HG03439 (cell line): ENCODE measurements at regions not wholly inside any gene's neighbourhood (a gene's known extent, or its start where the extent isn't known, plus 50 kb on each side); places are given as distances from the start of the nearest gene placed in this dataset.

Experiments
- ATAC-seq: cut with Tn5 transposase; IDR thresholded peaks from one replicate; pipeline ENCODE4 v1.9.1; 2021; ENCODE audit warnings: mild to moderate bottlenecking, moderate library complexity; ENCODE audit not compliant: unreplicated experiment

DNA sequence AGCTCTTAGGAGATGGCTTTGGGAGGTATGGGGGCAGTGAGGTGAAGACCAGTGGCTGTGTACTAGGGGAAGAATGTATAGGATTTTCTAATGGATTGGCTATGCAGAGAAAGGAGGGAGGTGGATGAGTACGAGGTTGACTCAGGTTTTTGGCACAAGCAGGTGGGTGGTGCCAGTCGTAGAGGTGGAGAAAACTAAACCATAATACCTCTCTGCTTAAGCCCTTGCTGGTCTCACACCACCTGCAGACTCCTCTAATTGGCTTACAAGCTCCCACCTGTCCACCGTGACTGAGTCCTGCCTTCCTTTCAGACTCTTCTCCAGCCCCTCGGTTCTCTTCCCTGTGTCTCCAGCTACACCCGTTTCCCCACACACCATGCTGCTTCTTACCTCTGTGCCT, 521.7 kb upstream of the CLINT1 start:
- no peak for ATAC-seq

DNA sequence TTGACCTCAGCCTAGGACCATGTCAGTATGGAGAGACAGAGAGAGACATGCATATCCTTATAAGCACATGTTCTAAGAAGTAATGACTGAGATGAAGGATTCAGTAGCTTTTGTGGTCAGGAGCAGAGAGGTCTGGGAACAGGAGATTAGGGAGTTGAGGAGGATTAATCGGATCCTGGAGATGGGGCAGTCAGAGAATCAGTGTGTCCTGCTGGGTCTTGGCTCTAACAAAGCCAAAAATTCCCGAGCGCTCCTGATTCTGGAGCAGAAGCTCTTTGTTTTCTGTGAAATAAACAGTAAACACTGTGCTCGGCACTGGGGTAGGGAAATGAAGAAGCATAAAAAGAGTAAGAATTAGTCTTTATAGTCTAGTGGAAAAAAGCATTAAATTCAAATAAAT, 520.0 kb upstream of the CLINT1 start:
- ATAC-seq: no peak

DNA sequence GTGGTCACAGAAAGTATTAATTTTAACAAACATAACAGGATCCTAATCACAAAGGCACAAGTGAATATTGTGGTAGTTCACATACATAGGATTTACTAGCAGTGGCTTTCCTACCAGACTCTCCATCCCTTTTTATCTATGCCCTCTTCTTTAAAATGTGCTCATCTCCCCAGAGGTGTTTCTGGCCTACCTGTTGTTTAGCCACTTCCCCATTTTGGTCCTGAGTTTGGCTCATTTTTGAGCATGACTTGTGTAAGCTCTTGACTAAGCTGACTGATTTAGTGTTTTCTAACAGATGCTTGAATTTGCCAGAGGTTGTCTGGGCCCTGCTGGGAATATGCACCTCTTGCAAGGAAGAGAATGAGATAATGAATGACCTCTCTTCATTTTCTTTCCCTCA, 517.7 kb upstream of the CLINT1 start:
- no peak for ATAC-seq

DNA sequence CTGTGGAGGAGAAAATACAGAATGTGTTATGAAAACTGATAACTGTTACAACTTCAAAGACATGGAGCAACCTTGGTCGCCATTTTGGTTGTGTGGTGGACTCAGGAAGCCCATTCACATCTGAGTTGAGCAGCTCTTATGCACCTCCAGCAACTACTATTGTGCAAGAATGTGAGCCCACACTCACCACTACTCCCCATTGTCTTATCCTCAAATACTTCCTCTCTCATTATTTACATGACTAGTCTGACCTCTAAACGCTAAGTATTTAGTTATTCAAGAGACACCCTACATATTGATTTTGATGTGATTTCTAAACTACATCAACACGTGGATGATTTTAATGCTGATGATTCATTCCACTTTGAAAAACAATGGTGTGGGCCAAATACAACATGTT, 516.6 kb upstream of the CLINT1 start:
- no peak for ATAC-seq

DNA sequence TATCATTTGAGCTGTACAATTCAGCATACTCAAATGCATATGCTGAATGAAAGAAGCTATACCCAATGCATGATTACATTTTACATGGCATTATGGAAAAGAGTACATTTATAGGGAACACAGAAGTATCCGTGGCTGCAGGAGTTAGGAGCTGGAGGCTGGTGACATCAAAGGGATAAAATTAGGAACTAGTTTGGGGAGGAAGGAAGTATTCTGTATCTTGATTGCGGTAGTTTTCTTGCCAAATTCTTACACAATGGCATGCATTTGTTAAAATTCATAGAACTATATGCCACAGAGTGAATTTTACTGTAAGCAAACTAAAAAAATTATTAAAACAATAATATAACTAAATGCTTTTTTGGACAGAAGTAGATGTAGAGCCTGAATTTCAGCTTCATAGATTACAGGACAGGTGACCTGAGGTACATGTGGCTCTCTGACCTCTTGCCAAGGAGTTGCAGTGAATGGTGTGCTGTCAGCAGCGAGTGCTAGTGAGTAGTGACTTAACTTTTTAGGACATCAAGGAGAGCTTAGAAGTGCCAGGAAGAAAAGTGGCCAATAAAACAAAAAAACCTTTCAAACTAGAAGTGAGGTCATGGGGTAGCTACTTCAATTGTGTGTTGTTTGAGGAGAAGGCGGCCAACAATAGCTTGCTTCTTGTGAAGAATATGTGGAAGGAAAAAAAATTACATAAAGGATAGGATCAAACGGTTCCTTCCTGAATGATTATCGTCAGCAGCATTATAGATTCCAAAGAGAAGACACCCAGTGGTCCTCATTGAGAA, 514.9 kb upstream of the CLINT1 start:
- no peak for ATAC-seq

DNA sequence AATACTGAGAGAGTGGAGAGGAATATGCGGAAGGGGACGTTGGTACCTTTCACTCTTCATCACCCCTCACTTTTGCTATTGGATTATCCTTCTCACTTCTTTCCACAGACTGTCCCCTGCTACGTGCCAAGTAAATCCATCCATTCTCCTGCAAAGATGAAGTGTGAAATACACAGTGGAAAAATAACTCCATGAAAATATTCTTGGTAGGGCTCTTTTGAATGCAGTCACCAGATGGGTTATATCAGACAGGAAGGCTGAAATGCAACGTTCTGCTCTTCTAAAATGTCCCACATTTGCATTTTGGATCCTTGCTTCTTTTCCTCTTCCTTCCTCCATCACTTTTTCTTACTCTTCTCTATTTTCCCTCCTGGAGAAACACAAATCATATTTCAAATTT, 510.3 kb upstream of the CLINT1 start:
- no peak for ATAC-seq

DNA sequence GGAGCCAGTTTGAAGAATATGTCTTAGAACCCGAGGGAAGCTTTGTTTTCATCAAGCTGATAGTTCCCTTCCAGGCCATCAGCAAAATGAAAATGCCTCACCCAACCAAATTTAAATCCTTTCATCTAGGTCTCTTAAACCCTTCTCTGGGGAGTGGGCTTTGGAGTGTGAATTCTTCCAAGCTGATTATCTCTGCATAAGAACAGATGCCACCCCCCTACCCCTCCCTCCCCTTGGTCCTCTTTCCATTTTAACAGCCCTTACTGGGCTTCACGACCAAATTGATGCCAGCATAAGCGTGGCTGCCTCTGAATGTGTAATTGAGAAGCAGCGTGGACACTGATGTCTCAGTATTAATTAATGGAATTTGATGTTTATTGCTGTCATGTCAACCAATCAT, 509.7 kb upstream of the CLINT1 start:
- ATAC-seq: no peak

DNA sequence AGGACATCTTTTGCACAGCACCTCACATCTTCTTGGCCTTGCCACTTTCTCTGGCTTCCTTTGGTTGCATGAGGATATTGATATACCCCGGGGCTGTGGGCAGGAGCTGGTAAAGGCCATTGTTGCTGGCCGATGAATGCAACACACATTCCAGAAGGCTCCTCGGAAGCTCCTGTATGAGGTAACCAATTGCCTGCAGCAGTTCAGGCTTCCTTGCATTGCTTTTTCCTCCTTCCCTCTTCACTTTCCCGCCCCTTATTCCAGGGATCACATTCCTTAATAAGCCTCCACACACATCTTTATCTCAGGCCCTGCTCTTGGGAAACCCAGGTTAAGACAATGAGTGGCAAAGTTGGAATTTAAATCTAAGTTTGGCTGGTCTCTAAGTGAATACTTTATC, 505.4 kb upstream of the CLINT1 start:
- no peak for ATAC-seq

DNA sequence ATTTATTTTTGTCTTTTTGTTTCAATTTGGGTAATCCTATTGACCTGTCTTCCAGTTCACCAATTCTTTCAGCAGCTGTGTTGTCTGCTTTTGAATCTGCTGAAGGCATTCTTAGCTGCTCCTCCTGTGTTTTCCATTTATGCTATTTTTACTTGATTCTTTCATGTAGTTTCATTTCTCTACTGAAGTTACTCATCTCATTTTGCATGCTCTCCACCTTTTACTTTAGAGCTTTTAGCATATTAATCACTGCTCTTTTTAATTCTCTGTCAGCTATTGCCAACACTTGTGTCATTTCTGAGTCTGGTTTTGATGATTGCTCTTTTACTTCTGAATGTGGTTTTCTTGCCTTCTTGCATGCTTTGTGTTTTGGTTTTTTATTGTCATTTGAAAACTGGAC, 496.0 kb upstream of the CLINT1 start:
- no peak for ATAC-seq

DNA sequence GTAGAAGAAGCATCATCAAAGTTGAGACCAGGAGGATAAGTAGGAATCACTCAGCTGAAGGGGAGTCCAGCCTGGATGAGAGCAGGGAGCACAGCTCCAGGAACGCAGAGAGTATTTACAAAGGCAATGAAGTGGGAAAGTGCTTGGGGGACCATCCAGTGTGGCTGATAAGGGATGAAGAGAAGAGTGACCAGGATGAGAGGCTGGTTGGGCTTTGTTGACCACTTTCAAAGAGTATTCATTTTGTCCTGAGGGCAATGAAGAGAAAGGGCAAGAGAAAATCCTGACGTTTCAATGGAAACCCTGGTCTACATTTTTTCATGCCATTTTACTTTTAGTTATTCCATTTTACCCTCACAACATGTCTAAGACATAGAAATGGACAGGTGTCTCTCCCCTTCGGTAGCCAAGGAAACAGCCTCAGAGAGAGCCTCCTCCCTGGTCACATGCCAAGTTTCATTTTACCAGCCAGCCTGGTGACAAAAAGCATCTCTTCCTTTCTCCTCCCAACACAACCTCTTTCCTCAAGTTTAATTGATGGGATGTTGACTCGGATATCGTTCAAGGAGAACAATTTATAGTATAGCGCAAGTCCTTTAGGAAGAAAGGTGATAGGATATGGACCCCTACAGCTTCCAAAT, 492.7 kb upstream of the CLINT1 start:
- ATAC-seq: no peak

DNA sequence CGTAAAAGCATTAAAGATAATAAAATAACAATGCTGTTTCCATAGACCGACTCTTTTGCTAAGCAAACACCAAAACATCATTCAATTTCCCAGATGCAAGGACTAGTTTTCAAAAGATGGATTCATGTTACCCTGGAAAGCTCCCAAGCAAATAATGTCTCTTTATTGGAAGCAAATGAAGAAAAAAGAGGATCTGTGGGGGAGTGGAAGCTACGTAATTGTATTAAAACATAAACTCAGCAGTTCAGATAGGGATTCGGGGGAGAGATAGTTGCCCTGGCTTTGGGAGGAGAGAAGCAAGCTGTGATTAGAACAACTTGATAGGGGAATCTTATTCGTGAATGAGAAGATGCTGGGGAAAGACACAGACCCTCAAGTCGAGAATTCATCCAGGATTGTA, 491.0 kb upstream of the CLINT1 start:
- ATAC-seq: no peak

DNA sequence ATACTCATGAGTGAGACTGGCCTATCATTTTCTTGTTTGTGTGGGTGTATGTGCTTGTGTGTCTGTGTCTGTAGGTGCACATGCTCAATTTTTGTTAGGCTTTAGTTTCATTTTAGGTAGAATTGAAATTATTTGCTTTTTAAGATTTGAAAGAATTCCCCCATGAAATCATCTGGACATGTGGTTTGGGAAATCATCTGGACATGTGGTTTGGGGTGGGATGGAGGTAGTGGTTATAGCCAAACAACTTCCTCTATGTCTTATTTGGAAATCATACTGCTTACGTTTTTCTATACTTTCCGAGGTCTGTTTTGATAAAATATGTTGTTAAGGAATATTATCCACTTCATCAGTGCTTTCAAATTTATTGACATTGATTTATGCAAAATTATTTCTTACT, 485.4 kb upstream of the CLINT1 start:
- ATAC-seq: no peak

DNA sequence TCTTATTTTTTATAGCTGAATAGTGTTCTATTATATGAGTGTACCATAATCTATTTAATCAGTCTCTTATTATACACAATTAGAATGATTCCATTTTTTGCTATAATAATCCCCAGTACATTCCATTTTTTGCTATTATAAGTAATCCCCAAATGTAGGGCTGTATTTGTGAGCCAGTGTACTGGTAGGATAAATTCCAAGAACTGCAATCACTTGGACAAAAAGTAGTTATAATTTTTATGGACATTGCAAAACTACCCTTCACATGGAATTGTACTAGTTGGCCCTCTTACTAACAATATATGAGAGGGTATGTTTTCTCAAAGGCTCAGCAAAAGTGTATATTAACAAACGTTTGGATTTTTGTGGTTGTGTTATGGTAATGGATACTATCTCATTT, 481.7 kb upstream of the CLINT1 start:
- ATAC-seq: no peak

DNA sequence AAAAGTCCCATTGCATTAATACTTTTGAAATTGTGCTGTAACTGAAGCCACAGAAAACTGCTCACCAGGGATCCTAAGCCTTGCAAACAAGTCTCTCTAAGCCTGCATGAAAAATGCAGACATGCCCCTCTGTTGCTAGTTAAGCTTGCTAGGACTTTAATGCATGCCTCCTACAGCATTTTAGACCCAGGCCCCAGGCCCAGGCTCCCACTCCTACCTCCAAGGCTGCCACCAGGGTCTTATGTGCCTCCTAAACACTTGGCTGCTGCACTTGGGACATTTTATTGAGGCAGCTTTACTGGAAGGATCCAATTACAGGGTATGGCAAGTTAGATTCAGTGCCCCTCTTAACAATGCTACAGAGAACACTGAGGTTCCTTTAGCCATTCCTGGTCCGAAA, 467.3 kb upstream of the CLINT1 start:
- no peak for ATAC-seq

DNA sequence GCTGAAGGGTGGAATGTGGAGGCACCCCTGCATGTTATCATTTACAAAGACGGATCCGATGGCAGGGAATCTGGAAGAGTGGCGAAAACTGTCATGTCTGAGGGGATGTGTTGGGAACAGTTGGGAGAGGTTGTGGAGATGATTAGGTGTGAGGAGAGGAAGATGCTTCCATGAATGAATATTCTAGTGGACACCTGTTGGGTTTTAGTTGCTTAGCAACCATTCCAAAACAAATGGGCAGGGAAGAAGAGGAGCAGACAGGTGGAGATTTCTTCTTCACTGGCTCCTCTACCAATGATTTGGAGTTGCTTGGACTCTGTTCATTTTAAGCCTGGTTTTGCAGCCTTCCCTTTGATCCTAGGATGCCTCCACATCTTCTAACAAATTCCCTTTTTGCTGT, 465.3 kb upstream of the CLINT1 start:
- no peak for ATAC-seq

DNA sequence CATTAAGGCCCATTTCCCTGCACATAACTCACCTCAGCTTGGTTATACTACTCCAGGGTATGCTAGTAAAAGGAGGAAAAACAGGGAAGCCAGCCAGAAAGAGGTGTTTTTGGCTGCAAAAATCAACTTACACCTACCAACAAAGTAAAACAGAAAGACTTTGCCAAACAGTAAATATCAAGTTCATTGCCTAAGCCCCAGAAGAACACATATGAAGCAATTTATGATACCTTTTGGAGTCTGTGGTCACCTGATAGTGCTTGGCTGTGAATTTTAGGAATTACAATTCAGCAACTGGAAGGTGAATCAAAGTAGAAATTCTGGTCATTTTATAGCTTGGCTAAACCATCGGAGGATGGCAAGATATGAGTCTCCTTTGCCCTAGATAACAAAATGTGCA, 463.7 kb upstream of the CLINT1 start:
- no peak for ATAC-seq

DNA sequence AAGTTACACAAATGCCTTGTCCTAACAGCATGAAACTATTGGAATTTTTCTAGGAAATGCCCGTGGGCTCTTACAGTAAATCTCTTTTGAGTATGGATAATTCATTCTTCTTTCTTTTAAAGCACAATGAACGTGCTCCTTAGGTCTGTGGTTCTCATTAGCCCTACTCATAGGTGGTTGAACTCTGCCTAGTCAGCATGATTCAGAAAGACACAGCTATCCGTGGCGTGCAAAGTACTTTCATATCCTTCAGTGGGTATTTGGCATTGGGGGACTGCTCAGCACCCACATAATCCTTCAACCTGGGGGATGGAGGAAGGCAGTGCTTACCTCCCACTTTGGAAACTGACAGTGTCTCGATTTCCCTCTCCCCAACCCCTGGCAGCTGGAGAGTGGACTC, 462.0 kb upstream of the CLINT1 start:
- no peak for ATAC-seq

DNA sequence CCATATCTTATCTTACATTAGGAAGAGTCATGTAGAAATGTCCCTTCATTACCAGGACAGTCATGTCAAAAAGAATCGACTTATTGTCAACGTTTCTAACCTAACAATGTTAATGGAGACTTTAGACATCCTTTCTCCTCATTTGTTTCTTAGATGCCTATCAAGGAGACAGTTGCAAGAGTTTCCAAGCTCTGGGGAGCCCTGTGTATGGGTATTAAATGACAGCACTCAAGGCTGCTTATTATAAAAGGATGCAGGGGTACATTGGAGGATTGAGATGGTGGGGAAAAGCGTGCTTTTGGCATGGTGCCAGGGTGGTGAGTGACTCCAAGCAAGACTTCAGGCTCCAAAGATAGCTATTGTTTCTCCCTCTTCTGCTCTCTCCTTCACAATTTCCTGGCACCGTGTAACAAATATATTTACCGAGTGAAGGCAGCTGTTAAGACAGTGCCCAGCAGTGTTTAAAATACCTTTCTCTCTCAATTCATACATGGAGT, 461.3 kb upstream of the CLINT1 start:
- ATAC-seq: no peak

DNA sequence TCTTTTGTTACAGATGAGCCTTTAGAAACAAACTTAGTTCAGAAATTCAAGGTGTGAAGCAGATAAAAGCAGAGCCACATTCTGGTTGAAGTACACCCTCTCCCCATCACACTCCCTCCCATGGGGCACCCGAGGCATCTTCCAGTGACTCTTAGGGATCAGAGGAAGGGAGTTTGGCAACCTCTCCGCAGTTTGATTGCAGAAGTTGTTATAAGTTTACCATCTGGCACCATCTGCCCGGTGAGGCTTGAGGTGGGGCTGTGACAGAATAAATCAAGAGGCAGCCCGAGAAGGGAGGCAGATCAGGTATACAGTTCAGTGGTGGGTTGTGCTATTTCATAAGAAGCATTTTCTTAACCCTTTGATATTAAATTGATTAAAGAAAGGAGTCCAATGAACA, 458.6 kb upstream of the CLINT1 start:
- no peak for ATAC-seq

DNA sequence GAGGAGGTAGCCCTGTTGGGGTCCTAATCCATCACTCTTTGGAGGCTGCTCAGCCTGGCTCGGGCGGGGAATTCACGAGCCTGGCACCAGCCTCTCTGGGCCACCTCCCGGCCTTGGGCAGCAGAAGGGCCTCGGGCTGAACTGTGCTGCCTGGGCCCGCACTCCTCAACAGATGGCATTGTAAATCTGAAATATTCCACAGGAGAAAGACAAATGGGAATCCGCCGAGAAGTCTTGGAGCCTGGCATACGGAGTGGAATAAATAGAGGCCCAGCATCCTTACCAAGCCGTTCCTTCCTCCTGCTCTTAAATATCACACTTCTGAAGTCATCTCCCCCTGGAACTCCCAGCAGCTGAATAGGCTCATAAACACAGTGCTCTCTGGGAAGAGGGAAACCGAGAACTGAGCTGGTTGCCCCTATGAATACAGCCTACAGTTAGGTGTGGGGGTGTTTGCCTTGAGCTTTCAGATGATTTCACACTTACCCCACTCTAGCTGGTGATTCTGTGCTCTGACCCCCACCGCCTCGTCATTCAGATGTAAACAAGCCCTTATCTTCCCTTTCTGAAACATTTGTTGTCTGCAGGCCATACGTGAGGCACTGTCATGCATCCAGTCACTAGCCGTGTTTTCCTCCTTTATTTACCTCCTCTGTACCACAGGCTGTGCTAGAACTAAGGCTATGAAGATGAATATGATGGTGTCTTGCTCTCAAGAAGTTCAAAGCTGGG, 455.0 kb upstream of the CLINT1 start:
- no peak for ATAC-seq

DNA sequence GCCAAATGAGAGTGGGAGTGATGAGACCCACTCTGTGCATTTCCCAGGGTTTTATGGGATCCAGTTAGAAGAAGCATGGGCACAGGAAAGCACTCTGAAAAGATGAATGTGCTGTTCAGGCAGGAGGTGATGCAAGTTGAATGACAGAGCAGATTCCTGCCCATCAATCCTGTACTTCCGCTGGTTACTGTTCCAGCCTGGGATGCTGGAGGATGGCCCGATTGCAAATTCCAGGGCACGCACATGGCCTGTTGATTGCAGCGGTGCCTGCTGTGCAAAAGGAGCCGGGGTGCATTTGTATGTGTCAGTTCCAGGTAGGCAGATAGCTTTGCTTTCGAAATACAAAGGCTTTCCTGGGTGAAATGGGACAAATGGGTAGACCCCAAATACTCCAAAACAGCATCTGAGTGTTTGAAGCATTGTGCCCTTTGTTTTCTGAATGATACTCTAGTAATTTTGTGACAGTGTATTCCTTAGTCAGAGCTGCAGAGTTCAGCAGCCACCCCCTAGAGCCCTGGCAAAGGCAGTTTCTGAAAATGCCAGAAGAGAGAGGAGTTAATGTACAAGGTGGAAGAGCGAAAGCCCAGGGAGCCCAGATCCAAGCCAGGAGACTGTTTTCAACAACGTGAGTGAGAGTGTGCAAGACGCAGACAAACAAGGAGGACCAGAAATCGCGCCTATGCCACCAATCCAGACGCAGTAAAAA, 454.2 kb upstream of the CLINT1 start:
- no peak for ATAC-seq
